GM19193 (cell line): ENCODE measurements at regions not wholly inside any gene's neighbourhood (a gene's known extent, or its start where the extent isn't known, plus 50 kb on each side); places are given as distances from the start of the nearest gene placed in this dataset.

Experiments used
- POLR2A ChIP-seq: IDR thresholded peaks from 4 replicates; pipeline ENCODE4 v1.6.1; 2011; ENCODE audit not compliant: insufficient read depth, insufficient read length; ENCODE audit errors: extremely low read depth

- TF ChIP-seq POLR2A, result no peak
Measured at GRCh38 chr11:109480251-109480650, 58.3 kb downstream of the C11orf87 start.

- TF ChIP-seq POLR2A, result no peak
Measured at GRCh38 chr11:109486129-109486528, 64.1 kb downstream of the C11orf87 start.

GRCh38 chr11:109490953-109491635 lies 69.1 kb downstream of the C11orf87 start:
- TF ChIP-seq POLR2A, result no peak

GRCh38 chr11:109506115-109506514 lies 84.1 kb downstream of the C11orf87 start:
- no peak for TF ChIP-seq POLR2A

- no peak for TF ChIP-seq POLR2A
Measured at GRCh38 chr11:109507331-109507730, 85.3 kb downstream of the C11orf87 start.

GRCh38 chr11:109507836-109508561 lies 86.0 kb downstream of the C11orf87 start:
- no peak for TF ChIP-seq POLR2A

GRCh38 chr11:109508943-109509342 lies 87.0 kb downstream of the C11orf87 start:
- TF ChIP-seq POLR2A, result no peak

GRCh38 chr11:109510316-109510715 lies 88.3 kb downstream of the C11orf87 start:
- TF ChIP-seq POLR2A, result no peak

GRCh38 chr11:109511598-109511997 lies 89.6 kb downstream of the C11orf87 start:
- no peak for TF ChIP-seq POLR2A

- no peak for TF ChIP-seq POLR2A
Measured at GRCh38 chr11:109512249-109512648, 90.3 kb downstream of the C11orf87 start.

GRCh38 chr11:109512680-109513079 lies 90.7 kb downstream of the C11orf87 start:
- TF ChIP-seq POLR2A, result no peak

GRCh38 chr11:109514313-109515018 lies 92.5 kb downstream of the C11orf87 start:
- TF ChIP-seq POLR2A, result no peak

GRCh38 chr11:109519253-109519652 lies 97.3 kb downstream of the C11orf87 start:
- TF ChIP-seq POLR2A, result no peak

GRCh38 chr11:109521571-109522086 lies 99.6 kb downstream of the C11orf87 start:
- no peak for TF ChIP-seq POLR2A

GRCh38 chr11:109522116-109522755 lies 100.2 kb downstream of the C11orf87 start:
- no peak for TF ChIP-seq POLR2A

GRCh38 chr11:109526061-109526460 lies 104.1 kb downstream of the C11orf87 start:
- TF ChIP-seq POLR2A, result no peak

- no peak for TF ChIP-seq POLR2A
Measured at GRCh38 chr11:109526931-109527330, 104.9 kb downstream of the C11orf87 start.
